ENCODE measurements at regions not wholly inside any gene's neighbourhood (a gene's known extent, or its start where the extent isn't known, plus 50 kb on each side); places are given as distances from the start of the nearest gene placed in this dataset.

DNA sequence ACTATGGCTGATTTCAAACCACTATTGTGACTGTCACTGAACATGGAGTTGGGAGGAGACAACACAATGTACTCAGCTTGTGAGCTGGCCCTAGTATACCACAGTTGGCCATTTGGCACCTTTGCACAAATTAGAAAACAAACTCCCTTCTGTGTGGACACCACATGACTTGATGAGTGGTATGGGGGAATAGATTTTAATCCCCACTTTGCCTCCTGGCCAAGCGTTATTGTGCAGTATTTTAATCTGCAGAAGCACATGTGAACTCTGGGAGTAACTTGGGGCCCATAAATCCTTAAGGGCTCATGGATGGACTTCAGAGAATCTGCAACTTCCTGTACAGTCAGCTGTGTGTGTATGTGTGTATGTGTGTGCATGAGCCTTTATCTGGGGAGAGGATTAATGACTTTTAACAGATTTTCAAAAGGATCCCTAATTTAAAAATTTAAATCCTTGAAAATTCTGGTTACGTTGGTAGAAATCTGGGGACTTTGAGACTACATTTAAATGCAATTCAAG is 105.0 kb upstream of the PAQR3 start:
- DNase-seq (ENCODE audit: low read depth, low spot score): no peak
- Histone ChIP-seq H3K9ac (ENCODE audit: insufficient read length) (no peak overlapping the region), H3K4me3 (no peak overlapping the region), H3K36me3 (ENCODE audit: insufficient read depth, low read length) (no peaks in the 10 kb centered on the region), H3K27ac (no peak overlapping the region), H3K9me3 (ENCODE audit: low read depth, low read length) (no peaks in the 10 kb centered on the region)
- no peak for TF ChIP-seq FOXP2 (optimal IDR thresholded peaks at IDR 0.05; ENCODE audit: control extremely low read depth, extremely low read length, insufficient read depth)
- no peak for TF ChIP-seq EZH2 (IDR thresholded peaks at IDR 0.05)
- no peak for TF ChIP-seq POLR2AphosphoS5 (IDR thresholded peaks at IDR 0.05; ENCODE audit: borderline replicate concordance, low read depth, low read length)

DNA sequence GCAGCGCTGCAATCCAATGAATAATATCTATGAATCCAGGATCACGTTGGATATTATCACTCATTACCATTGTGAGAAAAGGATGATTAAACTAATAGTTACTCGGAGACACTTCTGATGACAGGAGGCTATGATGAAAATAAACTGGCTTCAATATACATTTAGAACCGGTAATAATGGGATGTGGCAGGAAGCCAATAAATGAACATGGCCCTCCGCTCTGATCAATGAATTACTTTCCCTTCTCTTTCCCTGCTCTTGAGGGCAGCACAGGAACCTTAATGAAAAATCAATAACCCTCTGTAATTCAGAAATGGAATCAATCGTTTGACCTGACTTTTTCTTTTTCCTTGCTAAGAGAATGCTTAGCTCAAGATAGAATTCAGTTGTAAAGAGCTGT is 103.9 kb upstream of the PAQR3 start:
- H3K36me3 ChIP-seq (ENCODE audit: insufficient read depth, low read length): no peaks in the 10 kb centered on the region
- no peaks in the 10 kb centered on the region for H3K9me3 ChIP-seq (ENCODE audit: low read depth, low read length)
- H3K9ac ChIP-seq (ENCODE audit: insufficient read length): no peak overlapping the region
- H3K27ac ChIP-seq: no peak overlapping the region
- DNase-seq (ENCODE audit: low read depth, low spot score): no peak
- H3K4me3 ChIP-seq: no peak overlapping the region
- no peak for TF ChIP-seq POLR2AphosphoS5 (IDR thresholded peaks at IDR 0.05; ENCODE audit: borderline replicate concordance, low read depth, low read length)

DNA sequence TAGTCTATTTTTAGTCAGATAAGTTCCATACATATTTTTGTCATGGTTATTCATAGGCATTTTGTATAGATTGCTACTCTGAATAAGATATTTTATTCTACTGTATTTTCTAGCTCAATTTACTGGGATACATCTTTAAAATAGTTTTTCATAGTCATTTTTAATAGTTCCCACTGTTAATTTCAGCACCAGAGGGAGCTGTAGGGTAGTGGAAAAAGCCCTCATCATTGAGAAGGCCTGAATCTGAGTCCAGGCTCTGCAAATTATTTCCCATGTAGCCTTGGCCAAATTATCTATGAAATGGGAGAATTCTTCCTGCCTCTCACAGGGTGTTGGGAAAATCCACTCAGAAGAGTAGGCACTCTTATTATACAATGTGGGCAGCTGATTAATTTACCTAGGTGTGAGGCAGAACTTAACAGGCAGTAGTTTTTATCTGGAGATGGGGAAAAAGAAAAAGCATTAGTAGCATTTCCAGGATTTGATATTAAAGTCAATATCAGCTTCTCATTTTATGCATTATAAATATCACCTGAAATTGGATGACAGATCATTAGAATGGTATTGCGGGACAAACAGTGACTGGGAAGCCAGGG is 102.9 kb upstream of the PAQR3 start:
- Histone ChIP-seq H3K4me3 (no peak overlapping the region), H3K9ac (ENCODE audit: insufficient read length) (no peak overlapping the region), H3K27ac (no peak overlapping the region), H3K9me3 (ENCODE audit: low read depth, low read length) (no peaks in the 10 kb centered on the region), H3K36me3 (ENCODE audit: insufficient read depth, low read length) (no peaks in the 10 kb centered on the region)
- DNase-seq (ENCODE audit: low read depth, low spot score): peak; percentile 39
- TF ChIP-seq POLR2AphosphoS5 (IDR thresholded peaks at IDR 0.05; ENCODE audit: borderline replicate concordance, low read depth, low read length) (no peak), EZH2 (IDR thresholded peaks at IDR 0.05) (no peak), FOXP2 (optimal IDR thresholded peaks at IDR 0.05; ENCODE audit: control extremely low read depth, extremely low read length, insufficient read depth) (no peak)

DNA sequence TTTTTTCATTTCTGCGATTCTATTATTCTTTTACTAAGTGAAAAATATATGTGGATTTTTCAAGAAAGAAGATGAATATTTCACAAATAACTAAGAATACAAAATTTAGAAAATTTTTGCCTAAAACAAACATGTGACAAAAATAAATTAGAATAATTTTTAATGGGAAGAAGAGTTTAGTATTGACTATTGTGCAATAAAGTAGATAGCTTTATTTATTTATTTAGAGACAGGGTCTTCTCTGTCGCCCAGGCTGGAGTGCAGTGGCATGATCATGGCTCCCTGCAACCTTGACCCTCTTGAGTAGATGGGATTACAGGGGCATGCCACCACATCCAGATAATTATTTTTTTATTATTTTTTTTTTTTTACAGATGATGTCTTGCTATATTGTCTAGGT is 95.3 kb upstream of the PAQR3 start:
- H3K27ac ChIP-seq: no peak overlapping the region
- H3K9ac ChIP-seq (ENCODE audit: insufficient read length): no peak overlapping the region
- no peak overlapping the region for H3K4me3 ChIP-seq
- TF ChIP-seq POLR2AphosphoS5 (IDR thresholded peaks at IDR 0.05; ENCODE audit: borderline replicate concordance, low read depth, low read length) (no peak), EZH2 (IDR thresholded peaks at IDR 0.05) (no peak), FOXP2 (optimal IDR thresholded peaks at IDR 0.05; ENCODE audit: control extremely low read depth, extremely low read length, insufficient read depth) (no peak)
- H3K9me3 ChIP-seq (ENCODE audit: low read depth, low read length): no peaks in the 10 kb centered on the region
- H3K36me3 ChIP-seq (ENCODE audit: insufficient read depth, low read length): no peaks in the 10 kb centered on the region
- DNase-seq (ENCODE audit: low read depth, low spot score): no peak

DNA sequence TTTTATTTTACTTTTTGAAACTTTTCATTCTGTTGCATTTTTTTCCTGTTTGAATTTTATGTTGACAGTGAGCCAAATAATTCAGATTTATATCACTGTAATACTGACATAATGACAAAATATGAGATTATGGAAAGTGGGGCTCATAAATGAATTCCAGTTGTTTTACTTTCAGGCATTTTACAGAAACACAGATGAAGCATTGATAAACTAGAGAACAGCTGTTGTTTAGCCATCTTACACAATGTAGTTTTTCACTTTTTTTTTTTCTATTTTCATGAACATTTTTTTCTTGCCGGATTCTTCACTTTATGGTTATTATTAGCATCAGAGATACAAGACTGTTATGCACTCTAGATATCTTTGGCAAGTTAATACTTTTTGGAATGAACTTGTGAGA is 91.7 kb upstream of the PAQR3 start:
- Histone ChIP-seq H3K36me3 (ENCODE audit: insufficient read depth, low read length) (no peaks in the 10 kb centered on the region), H3K9ac (ENCODE audit: insufficient read length) (no peak overlapping the region), H3K4me3 (no peak overlapping the region), H3K27ac (no peak overlapping the region), H3K9me3 (ENCODE audit: low read depth, low read length) (no peaks in the 10 kb centered on the region)
- TF ChIP-seq EZH2 (IDR thresholded peaks at IDR 0.05) (no peak), POLR2AphosphoS5 (IDR thresholded peaks at IDR 0.05; ENCODE audit: borderline replicate concordance, low read depth, low read length) (no peak), FOXP2 (optimal IDR thresholded peaks at IDR 0.05; ENCODE audit: control extremely low read depth, extremely low read length, insufficient read depth) (no peak)
- DNase-seq (ENCODE audit: low read depth, low spot score): no peak

DNA sequence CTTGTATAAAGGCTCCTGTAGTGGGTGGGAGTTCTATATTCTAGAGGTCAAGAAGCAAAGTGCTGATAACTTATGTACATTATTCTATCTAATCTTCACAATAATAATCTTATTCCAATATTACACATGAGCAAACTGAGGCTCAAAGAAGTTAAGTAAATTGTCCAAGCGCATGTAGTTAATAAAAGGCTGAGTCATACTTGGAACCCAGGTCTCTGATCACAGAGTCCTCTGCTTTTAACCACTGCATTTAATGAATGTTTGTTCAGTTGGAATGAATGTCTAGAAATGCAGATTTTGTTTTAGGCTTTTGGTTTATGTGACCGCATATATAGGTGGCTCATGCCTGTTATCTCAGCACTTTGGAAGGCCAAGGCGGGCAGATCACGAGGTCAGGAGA is 88.4 kb upstream of the PAQR3 start:
- no peak overlapping the region for H3K9ac ChIP-seq (ENCODE audit: insufficient read length)
- H3K27ac ChIP-seq: no peak overlapping the region
- DNase-seq (ENCODE audit: low read depth, low spot score): no peak
- no peak overlapping the region for H3K4me3 ChIP-seq
- TF ChIP-seq POLR2AphosphoS5 (IDR thresholded peaks at IDR 0.05; ENCODE audit: borderline replicate concordance, low read depth, low read length) (no peak), FOXP2 (optimal IDR thresholded peaks at IDR 0.05; ENCODE audit: control extremely low read depth, extremely low read length, insufficient read depth) (no peak), EZH2 (IDR thresholded peaks at IDR 0.05) (no peak)
- H3K9me3 ChIP-seq (ENCODE audit: low read depth, low read length): no peaks in the 10 kb centered on the region
- H3K36me3 ChIP-seq (ENCODE audit: insufficient read depth, low read length): no peaks in the 10 kb centered on the region

DNA sequence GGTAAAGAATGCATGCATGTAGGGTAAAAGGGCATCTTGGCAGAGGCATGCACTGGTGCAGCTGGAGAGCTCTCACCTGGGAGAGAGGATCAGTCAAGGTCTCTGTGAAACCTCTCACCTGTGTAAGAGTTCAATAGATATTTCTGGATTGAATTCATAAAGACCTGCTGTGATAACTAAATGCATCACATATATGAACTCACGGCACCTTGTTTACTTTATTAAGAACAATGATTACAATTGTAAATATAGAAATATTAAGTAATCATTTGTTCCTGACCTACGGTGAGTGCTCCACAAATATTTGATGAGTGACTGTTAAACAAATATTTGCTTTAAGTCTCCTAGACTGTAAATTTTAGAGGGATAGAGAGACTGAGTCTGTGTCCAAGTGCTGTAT is 85.9 kb upstream of the PAQR3 start:
- Histone ChIP-seq H3K27ac (no peak overlapping the region), H3K4me3 (no peak overlapping the region), H3K36me3 (ENCODE audit: insufficient read depth, low read length) (no peaks in the 10 kb centered on the region), H3K9me3 (ENCODE audit: low read depth, low read length) (no peaks in the 10 kb centered on the region), H3K9ac (ENCODE audit: insufficient read length) (no peak overlapping the region)
- TF ChIP-seq POLR2AphosphoS5 (IDR thresholded peaks at IDR 0.05; ENCODE audit: borderline replicate concordance, low read depth, low read length): no peak
- TF ChIP-seq EZH2 (IDR thresholded peaks at IDR 0.05): no peak
- TF ChIP-seq FOXP2 (optimal IDR thresholded peaks at IDR 0.05; ENCODE audit: control extremely low read depth, extremely low read length, insufficient read depth): no peak
- DNase-seq (ENCODE audit: low read depth, low spot score): no peak

DNA sequence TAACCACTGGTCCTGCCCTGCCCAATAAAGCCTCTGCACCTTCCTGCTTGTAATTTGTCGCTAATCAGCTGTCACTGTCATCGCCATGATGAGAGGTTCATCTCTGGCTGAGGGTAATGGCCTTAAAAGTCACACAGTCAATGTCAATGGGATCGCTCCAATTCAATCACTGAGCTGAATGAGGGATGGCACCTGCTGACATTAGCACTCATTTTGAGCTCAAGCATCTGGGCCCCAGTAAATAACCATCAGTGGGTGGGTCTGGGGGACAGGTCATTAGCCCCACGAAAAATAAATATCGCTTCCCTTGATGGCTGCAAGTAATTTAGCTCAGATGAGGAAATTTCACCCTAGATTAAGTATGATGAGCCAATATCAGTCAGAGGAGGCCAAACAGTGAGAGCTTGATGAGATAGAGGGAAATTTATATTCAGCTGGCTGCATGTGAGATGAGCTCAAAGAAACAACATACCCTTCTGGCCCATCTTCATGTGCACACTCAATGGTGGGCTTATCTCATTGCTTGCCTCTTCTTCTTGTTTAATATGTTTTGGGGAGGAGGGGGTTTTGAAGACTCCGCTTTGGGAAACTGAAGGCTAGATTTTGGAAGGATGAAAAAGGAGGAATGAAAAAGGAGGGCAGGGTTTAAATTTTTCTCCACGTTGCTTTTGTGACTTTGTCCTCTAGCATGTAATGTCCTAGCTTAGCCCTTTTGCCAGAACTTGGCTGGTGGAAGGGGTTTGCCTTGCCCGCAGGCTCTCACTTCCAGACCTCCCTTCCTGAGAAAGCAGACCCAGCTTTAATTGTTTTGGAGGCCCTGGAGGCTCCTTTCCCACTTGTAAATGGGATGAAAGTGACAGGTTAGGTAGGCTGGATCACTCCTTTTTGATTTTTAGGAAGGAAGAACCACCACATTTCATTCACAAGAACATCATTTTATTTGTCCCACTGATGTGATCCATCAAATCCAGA is 84.8 kb upstream of the PAQR3 start:
- no peak overlapping the region for H3K4me3 ChIP-seq
- no peaks in the 10 kb centered on the region for H3K9me3 ChIP-seq (ENCODE audit: low read depth, low read length)
- H3K27ac ChIP-seq: no peak overlapping the region
- H3K36me3 ChIP-seq (ENCODE audit: insufficient read depth, low read length): no peaks in the 10 kb centered on the region
- no peak overlapping the region for H3K9ac ChIP-seq (ENCODE audit: insufficient read length)
- TF ChIP-seq FOXP2 (optimal IDR thresholded peaks at IDR 0.05; ENCODE audit: control extremely low read depth, extremely low read length, insufficient read depth) (no peak), POLR2AphosphoS5 (IDR thresholded peaks at IDR 0.05; ENCODE audit: borderline replicate concordance, low read depth, low read length) (no peak), EZH2 (IDR thresholded peaks at IDR 0.05) (no peak)
- no peak for DNase-seq (ENCODE audit: low read depth, low spot score)

Measured in SK-N-MC (cell line).